Prostate gland (tissue), 2 donors: ENCODE measurements at regions not wholly inside any gene's neighbourhood (a gene's known extent, or its start where the extent isn't known, plus 50 kb on each side); places are given as distances from the start of the nearest gene placed in this dataset.

ENCODE experiments used
- DNase-seq: peaks from one replicate; pipeline ENCODE4 v3.0.0-alpha.2; 2019; ENCODE audit warnings: low spot score
- H3K27ac ChIP-seq, 2 donors: fragments of 200-600 bp; sonication (generic); 2 replicates each; pipeline ENCODE4 v1.5.1; 2017 to 2019
- H3K27me3 ChIP-seq: fragments of 200-600 bp; sonication (generic); replicated peaks from 2 replicates; pipeline ENCODE4 v1.5.1; 2019; ENCODE audit not compliant: insufficient read depth
- H3K36me3 ChIP-seq, 2 donors: fragments of 200-600 bp; sonication (generic); 1 replicate in 1 of 2; 2 replicates in 1 of 2; pipeline versions ENCODE4 v1.5.1 to v1.8.1; 2017 to 2019
- H3K4me1 ChIP-seq: fragments of 200-600 bp; sonication (generic); replicated peaks from 2 replicates; pipeline ENCODE4 v1.5.1; 2019
- H3K4me3 ChIP-seq, 2 donors: fragments of 200-600 bp; sonication (generic); 2 replicates each; pipeline ENCODE4 v1.5.1; 2017 to 2019
- H3K9me3 ChIP-seq: fragments of 200-600 bp; sonication (generic); 2 replicates; pipeline ENCODE4 v1.5.1; 2017
- POLR2A ChIP-seq: fragments of 450-650 bp; IDR thresholded peaks from one replicate; pipeline ENCODE4 v1.6.1; 2016; ENCODE audit warnings: antibody characterized with exemption, mild to moderate bottlenecking
- POLR2AphosphoS5 ChIP-seq: sonication (generic); formaldehyde crosslinking; IDR thresholded peaks from one replicate; pipeline ENCODE4 v1.6.1; 2017; ENCODE audit warnings: antibody characterized with exemption
- WGBS: methylation state at CpG from one replicate; pipeline ENCODE4 v1.1.5; 2018; 5-methylcytosine and 5-hydroxymethylcytosine counted together
- intact Hi-C: fragments of 100-400 bp; cut with DNase I; formaldehyde crosslinking; loops from one replicate; pipeline ENCODE4 v1.14.2; 2022
- TF ChIP-seq, protein P1 (sequence below), 4 experiments: fragments of 200-600 bp in 2 of 4; fragments of 450-650 bp in 2 of 4; sonication (generic) in 2 of 4; IDR thresholded peaks; 1 replicate in 3 of 4; 2 replicates in 1 of 4; pipeline ENCODE4 v1.5.1; 2016 to 2019; ENCODE audit warnings: antibody characterized with exemption in 4 of 4, mild to moderate bottlenecking in 2 of 4, moderate library complexity in 2 of 4

DNA sequence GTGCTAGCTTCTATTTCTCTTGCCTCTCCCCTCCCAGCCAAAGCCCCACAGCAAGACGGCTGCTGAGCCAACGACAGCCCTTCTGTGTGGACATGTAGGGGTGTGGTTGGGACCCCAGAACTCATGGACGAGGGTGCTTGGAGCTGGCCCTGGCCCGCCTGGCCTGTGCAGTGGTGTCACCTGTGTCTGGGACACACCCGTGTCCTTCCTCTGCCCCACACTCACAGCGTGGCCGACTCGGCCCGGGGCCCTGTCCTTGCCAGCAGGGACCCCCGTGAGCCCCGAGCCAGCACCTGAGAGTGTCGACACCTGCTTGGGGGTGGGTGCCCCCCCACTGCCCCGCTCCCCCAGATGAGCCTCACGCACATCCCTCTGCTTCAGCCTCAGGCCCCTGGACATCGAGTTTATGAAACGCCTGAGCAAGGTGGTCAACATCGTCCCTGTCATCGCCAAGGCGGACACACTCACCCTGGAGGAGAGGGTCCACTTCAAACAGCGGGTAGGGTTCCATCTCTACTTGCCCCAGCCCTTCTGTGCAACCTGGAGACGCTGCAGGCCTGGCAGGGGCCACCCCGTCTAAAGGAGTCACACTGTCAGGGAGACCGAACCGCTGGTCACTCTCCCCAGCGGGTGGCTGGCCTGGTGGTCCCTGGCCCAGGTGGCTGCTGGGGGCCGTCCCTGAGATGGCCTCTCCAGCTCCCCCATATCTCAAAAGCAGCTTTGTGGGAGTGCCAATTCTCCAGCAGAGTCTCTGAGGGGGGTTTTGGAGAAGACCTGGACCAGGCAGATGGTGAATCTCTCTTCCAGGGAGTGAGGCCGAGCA, 349.8 kb downstream of the SEC14L1 start:
- H3K4me3 ChIP-seq = no peak overlapping the region
- TF ChIP-seq, protein P1, sequence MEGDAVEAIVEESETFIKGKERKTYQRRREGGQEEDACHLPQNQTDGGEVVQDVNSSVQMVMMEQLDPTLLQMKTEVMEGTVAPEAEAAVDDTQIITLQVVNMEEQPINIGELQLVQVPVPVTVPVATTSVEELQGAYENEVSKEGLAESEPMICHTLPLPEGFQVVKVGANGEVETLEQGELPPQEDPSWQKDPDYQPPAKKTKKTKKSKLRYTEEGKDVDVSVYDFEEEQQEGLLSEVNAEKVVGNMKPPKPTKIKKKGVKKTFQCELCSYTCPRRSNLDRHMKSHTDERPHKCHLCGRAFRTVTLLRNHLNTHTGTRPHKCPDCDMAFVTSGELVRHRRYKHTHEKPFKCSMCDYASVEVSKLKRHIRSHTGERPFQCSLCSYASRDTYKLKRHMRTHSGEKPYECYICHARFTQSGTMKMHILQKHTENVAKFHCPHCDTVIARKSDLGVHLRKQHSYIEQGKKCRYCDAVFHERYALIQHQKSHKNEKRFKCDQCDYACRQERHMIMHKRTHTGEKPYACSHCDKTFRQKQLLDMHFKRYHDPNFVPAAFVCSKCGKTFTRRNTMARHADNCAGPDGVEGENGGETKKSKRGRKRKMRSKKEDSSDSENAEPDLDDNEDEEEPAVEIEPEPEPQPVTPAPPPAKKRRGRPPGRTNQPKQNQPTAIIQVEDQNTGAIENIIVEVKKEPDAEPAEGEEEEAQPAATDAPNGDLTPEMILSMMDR (IDR thresholded peaks at IDR 0.05) = no peak
- TF ChIP-seq POLR2A (no peak), POLR2AphosphoS5 (no peak)
- H3K4me1 ChIP-seq = peaks cover 7% of the 10 kb centered on the region
- no peaks in the 10 kb centered on the region for H3K27me3 ChIP-seq
- DNase-seq = no peak
- WGBS = 85% methylated on average over 26 of the region's 27 CpGs
- intact Hi-C loops = loop anchor here (1.0 to 10.0 kb wide), 2 partner anchors 18 to 406 kb away; no protein-coding TSS in a partner anchor
- H3K27ac ChIP-seq = peak overlapping the region; percentile 39 to 44
- H3K9me3 ChIP-seq = no peaks in the 10 kb centered on the region
- H3K36me3 ChIP-seq = peaks cover 6 to 7% of the 10 kb centered on the region in 2 donors

DNA sequence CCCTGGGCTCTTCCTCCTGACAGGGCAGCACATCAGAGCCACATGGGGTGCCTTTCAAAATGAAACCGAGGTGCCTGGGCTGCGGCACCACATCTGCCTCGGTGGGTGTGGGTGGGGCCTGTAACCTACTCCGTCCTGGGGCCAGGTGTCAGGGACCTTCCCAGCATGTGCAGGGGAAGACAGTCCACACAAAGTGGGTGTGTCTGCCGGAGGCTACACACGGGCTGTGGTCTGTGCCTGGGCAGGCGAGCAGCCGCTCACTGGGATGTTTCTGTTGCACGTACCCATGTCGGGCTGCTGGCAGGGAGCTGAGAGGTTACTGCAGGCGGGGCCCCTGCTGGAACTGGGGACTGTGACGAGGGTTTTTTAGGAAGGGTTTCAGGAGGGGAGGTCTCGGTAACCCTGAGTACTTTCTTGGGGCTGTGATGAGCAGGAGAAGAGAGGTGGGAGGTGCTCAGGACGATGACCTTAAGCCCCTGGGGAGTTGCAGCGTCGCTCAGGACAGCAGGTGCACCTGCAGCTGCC, 351.2 kb downstream of the SEC14L1 start:
- Histone ChIP-seq H3K9me3 (no peaks in the 10 kb centered on the region), H3K4me1 (peaks cover 7% of the 10 kb centered on the region), H3K27ac (no peak overlapping the region), H3K4me3 (no peak overlapping the region), H3K36me3 (peaks cover 6 to 7% of the 10 kb centered on the region in 2 donors), H3K27me3 (no peaks in the 10 kb centered on the region)
- no peak for TF ChIP-seq POLR2A
- TF ChIP-seq, protein P1 (IDR thresholded peaks at IDR 0.05) = no peak
- no peak for TF ChIP-seq POLR2AphosphoS5
- intact Hi-C loops = loop anchor here (10.0 kb wide), 1 partner anchor 407 kb away; no protein-coding TSS in a partner anchor
- WGBS = 71% methylated on average over 16 of the region's 16 CpGs
- DNase-seq = no peak

DNA sequence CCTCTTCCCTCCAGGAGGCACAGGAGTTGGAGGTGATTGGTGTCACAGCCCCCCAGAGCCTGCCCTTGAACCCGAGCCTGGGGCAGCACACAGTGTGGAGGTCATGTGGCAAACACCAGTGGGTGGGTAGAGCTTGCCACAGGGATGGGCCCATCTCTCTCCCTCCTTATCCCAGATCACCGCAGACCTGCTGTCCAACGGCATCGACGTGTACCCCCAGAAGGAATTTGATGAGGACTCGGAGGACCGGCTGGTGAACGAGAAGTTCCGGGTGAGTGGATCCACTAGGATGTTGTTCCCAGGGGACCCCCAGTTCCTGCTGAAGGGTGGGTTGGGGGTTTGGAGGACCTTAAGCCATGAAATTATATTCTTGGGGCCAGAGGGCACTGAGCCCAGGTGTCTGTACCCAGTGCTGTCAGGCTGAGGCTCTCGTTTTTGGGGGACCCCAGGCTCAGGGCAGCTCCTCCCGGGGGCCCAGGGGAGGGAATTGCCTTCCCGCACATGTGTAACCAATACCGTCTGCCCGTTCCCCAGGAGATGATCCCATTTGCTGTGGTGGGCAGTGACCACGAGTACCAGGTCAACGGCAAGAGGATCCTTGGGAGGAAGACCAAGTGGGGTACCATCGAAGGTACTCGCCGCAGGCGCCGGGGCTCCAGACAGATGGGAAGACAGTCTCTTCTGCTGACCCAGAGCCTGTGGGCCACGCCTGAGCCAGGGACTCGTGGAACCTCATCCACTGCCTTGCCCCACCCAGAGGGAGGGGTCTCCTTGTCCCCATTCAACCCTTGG, 351.9 kb downstream of the SEC14L1 start:
- H3K27me3 ChIP-seq = no peaks in the 10 kb centered on the region
- H3K27ac ChIP-seq = no peak overlapping the region
- 84% methylated on average over 19 of the region's 23 CpGs for WGBS
- no peak overlapping the region for H3K4me3 ChIP-seq
- peaks cover 6 to 7% of the 10 kb centered on the region in 2 donors for H3K36me3 ChIP-seq
- peaks cover 7% of the 10 kb centered on the region for H3K4me1 ChIP-seq
- DNase-seq = no peak
- TF ChIP-seq POLR2A (no peak), POLR2AphosphoS5 (no peak)
- TF ChIP-seq, protein P1 (IDR thresholded peaks at IDR 0.05) = no peak
- no peaks in the 10 kb centered on the region for H3K9me3 ChIP-seq
- intact Hi-C loops = loop anchor here (10.0 kb wide), 1 partner anchor 408 kb away; no protein-coding TSS in a partner anchor

DNA sequence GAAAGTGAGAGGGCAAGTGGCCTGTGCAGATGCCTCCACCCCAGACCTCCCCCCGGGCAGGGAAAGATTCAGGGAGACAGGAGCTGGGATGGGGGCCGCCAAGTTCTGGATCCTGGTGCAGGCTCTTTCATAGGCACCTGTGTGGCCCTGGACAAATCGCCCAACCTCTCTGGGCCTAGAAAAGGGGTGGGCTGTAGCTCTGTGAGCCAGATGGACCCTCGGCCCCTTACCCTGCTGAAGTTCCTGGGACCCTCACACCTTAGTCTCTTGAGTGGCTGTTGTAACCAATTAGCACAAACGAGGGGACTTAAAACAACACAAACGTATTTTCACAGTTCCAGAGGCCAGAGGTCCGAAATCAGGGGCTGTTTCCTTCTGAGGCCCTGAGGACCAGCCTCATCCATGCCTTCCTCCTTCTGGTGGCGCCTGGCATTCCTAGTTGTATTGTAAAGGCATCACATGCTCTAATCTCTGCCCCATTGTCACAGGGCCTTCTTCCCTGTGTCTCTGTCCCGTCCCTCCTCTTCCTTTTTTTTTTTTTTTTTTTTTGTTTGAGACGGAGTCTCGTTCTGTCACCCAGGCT, 352.6 kb downstream of the SEC14L1 start:
- no peak overlapping the region for H3K27ac ChIP-seq
- intact Hi-C loops = loop anchor here (10.0 kb wide), 1 partner anchor 409 kb away; no protein-coding TSS in a partner anchor
- DNase-seq = no peak
- TF ChIP-seq POLR2AphosphoS5 (no peak), POLR2A (no peak)
- TF ChIP-seq, protein P1 (IDR thresholded peaks at IDR 0.05) = peak in 1 of 4 experiments; percentile 7
- no peaks in the 10 kb centered on the region for H3K9me3 ChIP-seq
- H3K4me1 ChIP-seq = peaks cover 7% of the 10 kb centered on the region
- 67% methylated on average over 11 of the region's 11 CpGs for WGBS
- H3K27me3 ChIP-seq = no peaks in the 10 kb centered on the region
- peaks cover 6 to 7% of the 10 kb centered on the region in 2 donors for H3K36me3 ChIP-seq
- no peak overlapping the region for H3K4me3 ChIP-seq
